HCEC 1CT (cell line): ENCODE measurements at regions not wholly inside any gene's neighbourhood (a gene's known extent, or its start where the extent isn't known, plus 50 kb on each side); places are given as distances from the start of the nearest gene placed in this dataset.
"Not testable (repeated sequence)": the region's sequence is repeated elsewhere in the genome, so short reads cannot be mapped to it uniquely, and the experiment has no call there.

ENCODE experiments used
- DNase-seq: peaks from one replicate; pipeline ENCODE4 v3.0.0-alpha.2; 2017

DNA sequence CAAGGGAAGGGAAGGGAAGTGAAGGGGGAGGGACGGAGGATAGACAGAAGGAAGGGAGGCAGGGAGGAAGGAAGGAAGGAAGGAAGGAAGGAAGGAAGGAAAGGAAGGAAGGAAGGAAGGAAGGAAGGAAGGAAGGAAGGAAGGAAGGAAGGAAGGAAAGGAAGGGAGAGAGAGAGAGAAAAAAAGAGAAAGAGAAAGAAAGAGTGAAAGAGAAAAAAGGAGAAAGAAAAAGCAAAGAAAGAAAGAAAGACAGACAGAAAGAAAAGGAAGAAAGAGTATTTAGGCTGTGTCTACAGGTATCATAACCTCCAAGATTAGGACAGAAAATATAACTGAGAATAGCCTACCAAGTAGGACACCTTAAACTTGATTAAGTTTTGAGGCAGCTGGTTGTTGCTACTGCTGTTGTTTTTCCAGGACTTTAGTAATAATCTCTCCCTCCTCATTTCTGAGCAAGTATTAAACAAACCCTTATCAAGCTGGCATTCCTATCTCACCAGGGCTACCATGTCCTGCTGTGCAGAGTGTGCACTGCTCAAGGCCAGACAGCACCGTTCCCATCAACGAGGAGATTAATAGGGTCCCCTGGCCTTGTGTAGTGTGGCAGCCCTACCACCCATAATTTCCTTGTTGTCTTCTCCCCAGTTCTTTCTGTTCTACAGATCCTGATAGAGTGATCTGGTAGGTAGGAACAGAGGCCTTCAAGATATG, 90.5 kb upstream of the FHL2 start:
- no peak for DNase-seq

DNA sequence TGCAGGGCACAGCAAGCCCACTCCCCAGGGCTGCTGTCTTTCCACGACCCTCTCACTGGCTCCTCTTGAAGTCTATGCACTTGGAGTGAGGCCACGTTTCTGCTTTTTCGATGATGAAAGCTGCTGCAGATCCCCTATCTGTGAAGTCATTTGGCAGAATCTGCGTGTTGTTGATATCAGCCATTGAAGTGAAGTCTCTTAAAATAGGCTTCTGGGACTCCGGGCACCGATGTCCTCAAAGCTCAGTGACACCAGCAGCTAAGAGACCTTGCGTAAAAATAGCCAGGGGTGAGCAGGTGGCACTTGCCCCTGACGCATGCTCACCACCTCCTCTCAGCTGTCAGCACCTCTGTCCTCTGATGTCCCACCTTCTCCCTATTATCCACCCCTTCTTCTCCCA, 89.4 kb upstream of the FHL2 start:
- DNase-seq: no peak

DNA sequence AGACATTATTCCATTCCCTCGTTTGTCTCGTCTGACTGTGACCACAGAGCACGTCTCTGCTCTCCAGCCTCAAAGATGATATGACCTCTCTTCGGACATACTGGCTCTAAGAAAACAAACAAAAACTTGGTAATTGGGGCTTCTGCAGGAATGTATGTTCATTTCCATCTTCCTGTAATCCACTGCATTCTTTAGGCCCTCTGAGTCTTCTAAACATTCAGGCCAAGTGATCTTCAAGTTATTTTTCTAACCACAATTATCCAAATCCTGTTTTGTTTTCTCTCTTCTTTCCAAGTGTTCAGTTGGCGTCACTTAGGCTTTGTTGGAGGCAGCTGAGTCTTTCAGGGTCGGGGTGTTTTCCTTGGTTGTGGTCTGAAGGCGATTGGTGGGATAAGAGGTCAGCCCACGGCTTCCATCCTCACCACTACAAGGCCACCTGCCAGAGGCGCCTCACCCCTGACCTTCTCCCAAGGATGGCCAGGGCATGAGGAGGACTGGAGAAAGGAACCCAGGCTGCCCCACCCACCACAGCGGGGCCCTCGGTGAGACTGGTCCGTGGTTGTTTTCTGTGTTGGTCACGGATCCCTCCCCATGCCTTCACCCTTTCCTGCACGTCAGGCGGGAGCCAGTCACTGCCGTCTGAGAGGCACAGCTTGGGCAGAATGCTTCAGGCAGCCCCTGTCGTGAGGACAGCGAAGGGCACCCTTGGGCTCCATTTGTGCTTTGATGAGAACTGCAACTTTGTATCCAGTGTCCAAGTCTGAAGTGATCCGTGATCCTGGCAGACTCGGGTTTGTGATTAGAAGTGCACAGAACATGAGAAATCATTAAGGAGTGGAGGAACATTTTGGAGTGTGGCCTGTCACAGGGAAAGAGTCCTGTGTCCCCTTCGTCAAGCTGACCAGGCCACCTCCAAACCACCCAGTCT, 88.6 kb upstream of the FHL2 start:
- peak; percentile 80 for DNase-seq

DNA sequence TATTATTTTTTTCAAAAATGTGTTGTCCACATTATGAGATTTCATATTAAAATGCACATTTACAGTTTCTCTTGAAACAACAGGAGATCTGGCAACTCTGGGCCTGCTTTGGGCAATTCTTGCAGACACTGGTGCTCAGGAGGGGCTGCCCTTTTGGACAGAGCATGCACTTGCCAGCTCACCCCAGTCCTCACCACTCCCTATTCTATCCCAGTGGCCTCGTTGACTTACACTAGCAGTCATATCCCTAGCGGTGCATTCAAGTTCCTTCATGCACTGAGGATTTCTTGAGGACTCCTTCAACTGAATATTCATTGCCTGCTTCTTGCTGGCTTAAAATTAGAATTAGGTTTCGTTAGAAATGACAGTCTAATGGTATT, 87.9 kb upstream of the FHL2 start:
- no peak for DNase-seq

DNA sequence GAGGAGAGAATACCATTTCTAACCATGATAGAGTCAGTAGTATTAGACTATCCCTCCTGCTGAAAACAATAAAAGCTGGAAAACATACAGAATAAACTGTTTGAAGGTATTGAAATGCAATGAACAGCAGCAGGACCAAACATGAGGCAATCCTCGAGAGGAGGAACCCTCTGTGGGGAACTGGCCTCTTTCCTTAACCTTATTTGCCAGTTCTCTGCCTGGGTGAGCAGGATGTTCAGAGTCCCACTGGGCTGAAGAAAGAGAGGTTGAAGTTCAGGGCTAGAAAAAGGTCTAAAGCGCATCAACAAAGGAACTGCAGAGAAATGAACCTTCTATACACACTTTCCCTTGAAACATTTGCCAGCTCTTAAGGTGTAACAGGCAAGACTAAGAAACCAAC, 79.8 kb upstream of the FHL2 start:
- DNase-seq: no peak

DNA sequence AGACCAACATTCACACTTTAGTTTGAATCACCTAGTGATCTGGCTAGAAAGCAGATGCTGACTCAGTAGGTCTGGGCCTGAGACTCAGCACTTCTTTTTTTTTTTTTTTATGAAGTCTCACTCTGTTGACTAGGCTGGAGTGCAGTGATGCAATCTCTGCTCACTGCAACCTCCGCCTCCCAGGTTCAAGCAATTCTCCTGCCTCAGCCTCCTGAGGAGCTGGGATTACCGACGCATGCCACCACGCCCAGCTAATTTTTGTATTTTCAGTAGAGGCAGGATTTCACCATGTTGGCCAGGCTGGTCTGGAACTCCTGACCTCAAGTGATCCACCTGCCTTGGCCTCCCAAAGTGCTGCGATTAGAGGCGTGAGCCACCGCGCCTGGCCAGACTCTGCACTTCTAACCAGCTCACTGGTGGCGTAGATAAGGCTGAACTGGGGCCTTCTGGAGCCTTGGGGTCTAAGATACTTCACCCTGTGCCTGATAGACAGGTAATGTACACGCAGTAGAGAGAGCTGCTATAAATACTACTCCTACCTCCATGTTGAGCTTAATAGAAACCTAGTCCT, 78.3 kb upstream of the FHL2 start:
- not testable (repeated sequence) for DNase-seq

DNA sequence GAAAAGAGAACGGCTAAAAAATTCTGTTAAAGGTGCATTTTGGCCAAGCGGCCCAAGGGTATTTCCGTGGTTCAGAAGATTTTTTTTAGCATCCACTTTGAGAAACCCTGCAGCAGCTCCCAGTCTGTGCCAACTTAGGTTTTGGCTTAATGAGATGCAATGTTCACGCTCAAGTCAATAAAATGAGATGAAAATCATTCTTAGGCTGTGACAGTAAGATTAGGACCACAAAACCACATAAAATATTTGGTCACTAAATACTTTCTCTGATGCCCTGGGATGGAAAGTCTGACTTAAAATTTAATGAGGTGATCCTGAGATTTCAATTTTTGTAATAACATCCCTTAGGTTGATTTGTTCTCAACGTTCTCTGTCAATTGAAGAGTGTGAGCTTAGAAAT, 74.2 kb upstream of the FHL2 start:
- DNase-seq: no peak

DNA sequence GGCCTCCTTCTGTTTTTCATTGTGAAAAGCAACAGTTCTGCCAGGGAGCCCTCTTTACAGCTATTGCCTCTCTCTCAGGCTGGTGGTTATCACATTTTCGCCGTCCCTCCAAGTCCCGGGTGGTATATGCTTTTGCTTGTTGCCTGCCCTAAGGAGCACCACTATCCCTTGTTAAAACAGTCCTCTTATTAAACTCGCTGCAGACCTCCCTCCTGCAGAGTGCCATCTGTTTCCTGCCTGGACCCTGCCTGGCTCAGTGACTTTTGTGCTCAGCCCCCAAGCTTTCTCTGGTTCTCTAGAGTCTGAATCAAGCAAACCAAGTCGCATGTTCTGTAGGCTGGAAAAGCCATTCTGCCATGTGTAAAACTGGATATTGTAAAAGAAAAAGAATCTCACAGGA, 72.1 kb upstream of the FHL2 start:
- no peak for DNase-seq

DNA sequence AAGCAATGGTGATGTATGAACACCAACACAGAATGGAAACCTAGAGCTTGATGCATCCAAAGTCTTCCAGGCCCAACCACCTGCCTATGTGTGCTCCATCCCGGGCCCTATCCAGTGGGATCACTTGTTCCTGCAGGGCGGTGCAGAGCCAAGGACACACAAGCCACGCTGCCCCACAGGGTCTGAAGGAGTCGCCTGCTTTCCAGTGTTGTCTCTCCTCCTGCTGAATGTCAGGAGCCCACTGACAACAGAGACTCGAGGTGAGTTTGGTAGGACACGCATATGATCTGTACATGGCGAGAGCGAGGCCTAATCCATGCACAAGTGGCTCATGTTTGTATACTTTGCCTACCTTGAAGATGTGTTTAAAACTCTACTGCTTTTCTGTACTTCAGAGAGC, 70.9 kb upstream of the FHL2 start:
- no peak for DNase-seq

DNA sequence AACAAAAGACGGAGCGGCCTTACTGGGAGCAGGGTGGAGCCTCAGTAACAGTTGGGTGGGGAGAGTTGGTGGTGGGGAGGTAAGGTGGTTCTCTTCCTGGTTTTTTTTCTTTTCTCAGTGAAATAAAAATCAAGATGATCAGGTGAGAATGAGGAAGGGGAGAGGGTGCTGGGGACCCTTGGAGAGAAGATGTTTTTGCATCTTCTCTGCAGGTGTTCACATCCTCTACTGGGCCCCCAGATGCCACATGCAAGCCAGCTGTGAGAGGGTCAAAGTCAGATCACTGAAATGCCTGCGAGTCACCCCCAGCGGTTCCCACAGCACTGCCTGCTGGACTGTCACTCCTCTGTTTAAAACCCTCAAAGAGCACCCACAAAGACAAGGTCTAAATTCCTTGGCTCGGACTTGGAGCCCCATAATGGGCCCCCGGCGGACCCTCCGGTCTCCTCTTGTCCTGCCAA, 69.8 kb upstream of the FHL2 start:
- no peak for DNase-seq

DNA sequence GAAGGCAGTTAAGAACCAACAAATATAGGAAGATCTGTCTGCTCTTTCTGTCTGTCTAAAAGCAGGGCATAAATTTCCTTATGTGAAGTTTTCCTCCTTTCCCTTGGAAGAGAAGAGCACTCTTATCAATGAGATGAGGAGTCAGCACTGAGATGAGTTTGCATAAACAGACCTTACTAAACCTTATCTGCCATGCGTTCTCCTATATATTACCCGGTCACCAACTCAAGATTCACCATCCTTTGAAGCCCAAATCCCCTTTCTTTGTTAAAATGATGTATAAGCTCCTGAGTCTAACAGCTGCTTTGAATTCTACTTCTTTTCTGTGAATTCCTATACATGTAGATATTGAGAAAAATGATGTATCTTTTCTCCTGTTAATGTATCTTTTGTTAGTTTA, 65.5 kb upstream of the FHL2 start:
- no peak for DNase-seq

DNA sequence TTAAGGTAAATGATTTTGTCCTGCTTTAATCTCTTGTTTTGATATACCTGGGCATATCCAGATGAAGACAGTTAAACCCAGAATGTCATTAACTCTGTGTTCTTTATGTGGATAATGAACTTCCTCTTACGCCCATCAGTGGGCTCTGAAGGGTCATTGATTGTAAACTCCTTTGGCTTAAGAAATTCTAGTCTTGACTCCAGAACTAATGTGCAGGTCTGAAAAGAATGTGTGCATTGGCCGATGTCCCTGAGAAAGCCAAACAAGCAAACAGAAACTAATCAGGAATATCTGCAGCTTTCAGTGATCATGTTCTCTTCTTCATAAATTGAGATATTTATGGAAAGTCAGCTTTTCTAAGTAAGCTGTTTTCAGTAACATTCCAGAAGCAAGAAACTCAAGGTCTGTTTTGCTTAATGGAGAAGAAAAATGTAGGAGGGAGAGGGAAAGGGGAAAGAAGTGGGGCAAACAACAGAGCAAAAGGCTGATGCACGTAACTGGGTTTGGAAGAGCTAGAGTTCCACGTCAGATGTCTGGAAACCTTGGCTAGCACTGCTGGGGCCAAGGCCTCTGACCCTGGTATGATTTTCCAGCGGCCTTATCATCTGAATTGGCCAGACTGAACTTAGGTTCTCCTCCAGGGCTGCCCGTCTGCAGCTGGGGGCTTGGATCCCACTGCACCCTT, 61.3 kb upstream of the FHL2 start:
- DNase-seq: no peak

DNA sequence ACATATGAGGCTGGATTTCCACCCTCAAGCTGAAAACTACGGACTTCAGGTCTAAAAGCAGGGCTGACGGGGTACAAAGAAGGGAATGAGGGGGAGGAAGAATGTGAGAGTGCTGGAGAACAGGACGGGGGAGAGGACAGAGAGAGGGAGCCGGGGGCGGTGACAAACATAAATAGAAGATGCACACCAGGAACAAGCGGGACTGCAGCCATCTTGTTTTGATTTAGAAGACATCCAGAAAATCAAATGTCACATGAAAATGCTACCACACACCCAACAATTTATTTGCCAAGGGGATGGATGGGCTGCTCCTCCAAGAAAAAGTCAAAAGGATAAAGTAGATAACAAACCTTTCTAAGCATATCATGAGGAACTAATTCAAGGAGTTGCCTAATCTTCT, 59.2 kb upstream of the FHL2 start:
- no peak for DNase-seq

DNA sequence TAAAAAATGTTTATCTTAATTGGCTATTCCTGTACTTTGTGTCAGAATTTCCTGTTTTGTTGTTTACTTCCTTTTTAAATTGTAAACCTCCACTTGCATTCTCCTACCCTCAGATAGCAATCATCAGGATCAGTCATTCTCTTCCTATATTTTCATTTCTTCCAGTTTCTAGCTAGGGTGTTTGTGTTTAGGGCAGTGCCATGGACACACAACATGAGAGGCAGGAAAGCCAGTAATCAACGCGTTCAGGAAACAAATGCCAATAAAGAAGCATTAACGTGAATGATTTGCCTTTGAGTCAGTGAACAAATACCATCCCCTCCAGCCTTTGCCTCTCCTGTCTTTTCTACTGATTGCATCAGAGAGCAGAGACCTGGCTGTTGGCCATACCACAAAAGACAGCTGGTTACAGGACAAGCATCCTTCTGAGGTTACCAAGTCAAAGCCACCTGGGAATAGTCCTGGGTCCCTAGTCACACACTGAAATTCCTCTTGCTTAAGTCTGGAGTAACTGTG, 56.7 kb upstream of the FHL2 start:
- peak; percentile 92 for DNase-seq

DNA sequence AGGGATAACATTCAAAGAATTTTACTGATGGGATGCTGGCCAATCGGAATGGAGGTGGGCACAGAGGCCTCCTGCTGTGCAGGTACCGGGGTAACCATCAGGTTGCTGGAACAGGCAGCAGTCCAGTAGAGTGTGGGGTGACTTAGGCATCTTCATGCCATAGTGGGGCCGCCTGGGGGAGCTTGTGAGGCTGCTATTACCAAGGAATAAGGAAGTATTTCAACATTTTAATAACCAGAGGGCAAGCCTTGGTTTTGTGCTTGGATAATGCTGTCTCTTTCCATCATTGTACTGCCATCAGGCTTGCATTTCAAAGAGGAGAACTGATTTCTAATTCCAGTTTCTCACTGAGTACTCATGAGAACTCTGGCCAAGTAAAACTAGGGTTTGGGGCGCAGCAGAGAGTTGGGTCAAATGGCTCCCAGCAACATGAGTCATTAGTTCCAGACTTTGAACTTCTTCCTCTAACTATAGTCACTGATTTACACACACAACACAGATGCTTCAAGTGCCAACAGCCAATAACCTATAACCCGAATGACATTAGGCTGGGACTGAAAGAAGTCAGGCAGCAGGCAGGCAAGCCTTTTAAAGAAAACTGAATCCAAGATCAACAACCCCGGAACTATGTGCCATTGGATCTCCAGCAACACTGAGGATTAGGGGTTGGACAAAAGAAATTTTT, 56.1 kb upstream of the FHL2 start:
- peak; percentile 87 for DNase-seq

DNA sequence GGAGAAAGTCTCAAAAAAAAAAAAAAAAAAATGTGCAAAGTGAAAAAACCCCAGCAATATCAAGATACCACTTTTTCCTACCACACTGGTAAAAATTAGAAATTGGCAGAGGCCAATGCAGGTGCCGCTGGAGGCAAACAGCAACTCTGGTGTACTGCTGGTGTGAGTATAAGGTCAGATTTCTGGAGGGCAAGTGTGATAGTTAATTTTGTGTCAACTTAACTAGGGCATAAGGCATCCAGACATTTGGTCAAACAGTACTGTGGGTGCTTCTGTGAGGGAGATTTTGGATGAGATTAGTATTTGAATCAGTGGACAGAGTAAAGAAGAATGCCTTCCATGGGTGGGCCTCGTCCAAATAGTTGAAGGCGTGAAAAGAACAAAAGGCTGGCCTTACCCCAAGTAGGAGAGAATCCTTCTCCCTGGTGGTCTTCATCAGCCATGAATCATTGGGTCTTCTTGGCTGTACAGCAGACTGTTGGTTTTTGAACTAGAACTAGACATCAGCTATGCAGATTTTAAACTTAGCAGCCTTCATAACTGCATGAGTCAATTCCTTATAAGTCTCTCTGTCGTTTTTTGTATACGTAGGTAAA, 52.8 kb upstream of the FHL2 start:
- no peak for DNase-seq

DNA sequence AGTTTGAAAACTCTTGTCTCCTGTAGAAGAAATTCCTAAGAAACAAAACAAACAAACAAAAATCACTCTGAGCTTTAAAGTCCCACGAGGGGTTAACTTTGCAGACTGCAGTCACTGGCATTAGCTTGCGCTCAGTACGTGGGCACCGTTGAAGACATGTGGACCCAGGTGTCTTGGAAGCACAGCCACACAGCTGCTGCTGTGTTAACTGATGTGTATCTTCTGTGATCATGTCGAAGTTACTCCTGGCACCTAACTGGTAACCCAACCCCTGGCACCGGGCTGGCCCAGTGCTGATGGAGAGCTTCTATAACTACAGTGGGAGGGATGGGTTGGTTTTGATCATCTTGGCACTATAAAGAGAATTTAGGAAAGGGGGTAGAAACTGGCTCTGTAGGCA, 51.6 kb upstream of the FHL2 start:
- no peak for DNase-seq

DNA sequence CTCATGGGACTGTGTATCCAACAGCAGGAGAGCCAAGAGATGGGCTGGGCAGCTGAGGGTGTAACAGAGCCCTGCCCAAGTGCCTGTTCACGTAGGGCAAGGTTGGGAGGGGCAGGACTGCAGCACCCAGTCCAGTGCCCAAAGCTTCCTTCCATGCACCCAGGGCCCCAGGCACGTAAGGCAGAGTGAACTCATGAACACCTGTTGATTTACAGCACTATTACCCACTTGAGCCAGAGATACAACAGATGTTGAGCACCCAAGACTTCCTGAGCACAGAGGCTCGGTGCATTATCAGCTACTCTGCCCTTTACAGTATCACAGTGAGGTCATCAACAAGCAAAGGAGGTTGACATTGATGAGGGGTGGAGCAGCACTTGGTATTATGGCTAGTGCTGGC, 50.2 kb upstream of the FHL2 start:
- DNase-seq: no peak
